Bronchial epithelial cell (primary cell): ENCODE measurements at regions not wholly inside any gene's neighbourhood (a gene's known extent, or its start where the extent isn't known, plus 50 kb on each side); places are given as distances from the start of the nearest gene placed in this dataset.

Source experiments
- DNase-seq: peaks from one replicate; pipeline ENCODE4 v3.0.0-alpha.2; 2010; ENCODE audit warnings: low read depth
- FAIRE-seq: peaks from 2 replicates; lab custom pipeline; 2011; peaks lifted over from hg19 to GRCh38; lab: Jason Lieb, UNC
- H3K27me3 ChIP-seq: 2 replicates; pipeline ENCODE4 v1.5.1; 2011; ENCODE audit warnings: low read length; ENCODE audit not compliant: control insufficient read depth, insufficient read depth
- H3K36me3 ChIP-seq: 2 replicates; pipeline ENCODE4 v1.5.1; 2011; ENCODE audit warnings: low read length; ENCODE audit not compliant: control insufficient read depth, insufficient read depth
- H3K4me3 ChIP-seq: 2 replicates; pipeline ENCODE4 v1.5.1; 2011; ENCODE audit warnings: mild to moderate bottlenecking, low read depth, low read length, control low read depth
- TF ChIP-seq, protein P1 (sequence below): IDR thresholded peaks from 2 replicates; pipeline ENCODE4 v1.5.1; 2011; ENCODE audit warnings: mild to moderate bottlenecking, moderate library complexity, low read length, control low read depth, inconsistent platforms; ENCODE audit not compliant: insufficient read depth, severe bottlenecking

DNA sequence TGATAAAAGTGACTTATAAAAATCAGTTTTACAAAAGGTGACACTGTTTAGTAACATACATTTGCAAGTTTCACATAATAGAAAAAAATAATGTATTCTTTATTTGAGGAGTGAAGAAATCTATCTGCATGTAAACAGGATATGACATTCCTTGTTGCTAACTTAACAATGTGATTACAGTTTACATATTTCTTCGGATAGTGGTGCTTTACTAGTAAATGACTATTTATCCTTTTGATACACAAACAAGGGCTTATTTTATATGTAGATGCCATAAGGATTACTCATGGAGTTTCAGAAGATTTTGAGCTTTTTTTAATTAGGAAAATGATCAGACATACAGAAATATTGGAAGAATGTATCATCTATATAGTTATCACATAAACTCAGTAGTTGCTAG lies 126.5 kb downstream of the SLIT2 start:
- DNase-seq (no peak), FAIRE-seq (no peak)
- H3K36me3 ChIP-seq = no peaks in the 10 kb centered on the region
- TF ChIP-seq, protein P1, sequence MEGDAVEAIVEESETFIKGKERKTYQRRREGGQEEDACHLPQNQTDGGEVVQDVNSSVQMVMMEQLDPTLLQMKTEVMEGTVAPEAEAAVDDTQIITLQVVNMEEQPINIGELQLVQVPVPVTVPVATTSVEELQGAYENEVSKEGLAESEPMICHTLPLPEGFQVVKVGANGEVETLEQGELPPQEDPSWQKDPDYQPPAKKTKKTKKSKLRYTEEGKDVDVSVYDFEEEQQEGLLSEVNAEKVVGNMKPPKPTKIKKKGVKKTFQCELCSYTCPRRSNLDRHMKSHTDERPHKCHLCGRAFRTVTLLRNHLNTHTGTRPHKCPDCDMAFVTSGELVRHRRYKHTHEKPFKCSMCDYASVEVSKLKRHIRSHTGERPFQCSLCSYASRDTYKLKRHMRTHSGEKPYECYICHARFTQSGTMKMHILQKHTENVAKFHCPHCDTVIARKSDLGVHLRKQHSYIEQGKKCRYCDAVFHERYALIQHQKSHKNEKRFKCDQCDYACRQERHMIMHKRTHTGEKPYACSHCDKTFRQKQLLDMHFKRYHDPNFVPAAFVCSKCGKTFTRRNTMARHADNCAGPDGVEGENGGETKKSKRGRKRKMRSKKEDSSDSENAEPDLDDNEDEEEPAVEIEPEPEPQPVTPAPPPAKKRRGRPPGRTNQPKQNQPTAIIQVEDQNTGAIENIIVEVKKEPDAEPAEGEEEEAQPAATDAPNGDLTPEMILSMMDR = no peak
- no peak overlapping the region for H3K4me3 ChIP-seq
- no peaks in the 10 kb centered on the region for H3K27me3 ChIP-seq

DNA sequence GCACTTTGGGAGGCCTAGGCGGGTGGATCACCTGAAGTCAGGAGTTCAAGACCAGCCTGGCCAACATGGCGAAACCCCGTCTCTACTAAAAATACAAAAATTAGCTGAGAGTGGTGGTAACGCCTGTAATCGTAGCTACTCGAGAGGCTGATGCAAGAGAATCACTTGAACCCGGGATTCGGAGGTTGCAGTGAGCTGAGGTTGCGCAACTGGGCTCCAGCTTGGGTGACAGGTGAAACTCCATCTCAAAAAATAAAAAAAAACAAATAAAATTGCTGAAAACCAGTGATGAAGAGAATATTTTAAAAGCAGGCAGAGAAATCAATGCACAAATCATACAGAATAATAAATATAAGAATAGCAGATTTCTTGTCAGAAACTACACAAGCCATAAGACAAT lies 129.3 kb downstream of the SLIT2 start:
- FAIRE-seq (no peak), DNase-seq (no peak)
- TF ChIP-seq, protein P1 = no peak
- Histone ChIP-seq H3K27me3 (no peaks in the 10 kb centered on the region), H3K36me3 (no peaks in the 10 kb centered on the region), H3K4me3 (no peak overlapping the region)

DNA sequence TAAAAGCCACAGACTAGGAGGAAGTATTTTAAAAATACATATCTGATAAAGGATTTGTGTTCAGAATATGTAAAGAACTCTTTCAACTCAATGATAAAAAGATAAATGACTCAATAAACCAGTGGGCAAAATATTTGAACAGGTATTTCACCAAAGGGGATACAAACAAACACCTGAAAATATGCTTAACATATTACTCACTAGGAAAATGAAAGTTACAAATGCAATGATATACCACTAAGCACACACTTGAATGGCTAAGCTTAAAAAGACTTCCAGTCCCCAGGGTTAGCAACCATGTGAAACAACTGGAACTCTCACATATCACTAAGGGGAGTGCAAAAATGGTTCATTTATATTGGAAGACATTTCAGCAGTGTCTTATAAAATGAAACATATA lies 131.6 kb downstream of the SLIT2 start:
- Histone ChIP-seq H3K27me3 (no peaks in the 10 kb centered on the region), H3K36me3 (no peaks in the 10 kb centered on the region), H3K4me3 (no peak overlapping the region)
- TF ChIP-seq, protein P1 = no peak
- FAIRE-seq (no peak), DNase-seq (no peak)

DNA sequence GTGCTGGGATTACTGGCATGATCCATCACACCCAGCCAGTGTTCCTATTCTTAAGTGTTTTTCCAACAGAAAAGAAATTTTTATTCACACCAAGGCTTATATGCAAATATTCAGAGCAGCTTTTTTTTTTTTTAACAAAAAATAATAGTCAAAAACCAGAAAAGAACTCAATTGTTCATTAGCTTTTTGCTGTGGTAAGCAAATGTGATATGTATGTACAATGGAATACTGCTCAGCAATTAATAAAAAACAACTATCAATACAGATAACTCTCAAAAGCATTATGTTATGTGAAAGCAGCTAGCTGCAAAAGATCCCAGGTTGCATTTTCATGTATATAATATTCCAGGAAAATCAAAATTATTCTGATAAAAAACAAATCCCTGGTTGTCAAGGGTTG lies 132.3 kb downstream of the SLIT2 start:
- Histone ChIP-seq H3K36me3 (no peaks in the 10 kb centered on the region), H3K4me3 (no peak overlapping the region), H3K27me3 (no peaks in the 10 kb centered on the region)
- TF ChIP-seq, protein P1 = no peak
- DNase-seq (no peak), FAIRE-seq (no peak)

DNA sequence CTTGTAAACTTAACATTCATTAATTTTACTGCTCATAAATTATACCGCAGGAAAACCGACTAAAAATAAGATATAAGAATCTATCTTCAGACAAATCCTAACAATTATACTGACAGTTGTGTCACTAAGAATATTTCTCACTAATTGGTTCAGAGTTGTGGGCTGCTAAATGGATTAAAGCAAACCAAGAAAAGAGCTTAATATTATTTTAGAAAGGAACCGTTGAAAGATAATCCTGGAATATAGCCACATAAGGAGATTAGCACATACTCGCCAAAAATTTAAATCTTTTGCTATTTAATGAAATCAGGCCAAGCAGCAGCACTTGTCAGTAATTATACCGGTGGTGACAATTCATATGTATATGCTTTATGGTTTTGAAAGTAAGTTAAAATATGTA lies 132.8 kb downstream of the SLIT2 start:
- no peak for FAIRE-seq

More for the DNA sequence above, 132.8 kb downstream of the SLIT2 start:
- TF ChIP-seq, protein P1 = no peak
- H3K4me3 ChIP-seq = no peak overlapping the region
- H3K27me3 ChIP-seq = no peaks in the 10 kb centered on the region
- no peaks in the 10 kb centered on the region for H3K36me3 ChIP-seq
- no peak for DNase-seq
